ENCODE measurements at regions not wholly inside any gene's neighbourhood (a gene's known extent, or its start where the extent isn't known, plus 50 kb on each side); places are given as distances from the start of the nearest gene placed in this dataset.

GRCh38 chr7:155971180-155971770 lies 159.0 kb upstream of the SHH start:
- DNase-seq (ENCODE audit: low read depth), result no peak

GRCh38 chr7:155969192-155969929 lies 157.1 kb upstream of the SHH start:
- no peak for DNase-seq (ENCODE audit: low read depth)

GRCh38 chr7:155965010-155965409 lies 152.7 kb upstream of the SHH start:
- no peak for DNase-seq (ENCODE audit: low read depth)

GRCh38 chr7:155964543-155964942 lies 152.3 kb upstream of the SHH start:
- DNase-seq (ENCODE audit: low read depth), result no peak

DNA sequence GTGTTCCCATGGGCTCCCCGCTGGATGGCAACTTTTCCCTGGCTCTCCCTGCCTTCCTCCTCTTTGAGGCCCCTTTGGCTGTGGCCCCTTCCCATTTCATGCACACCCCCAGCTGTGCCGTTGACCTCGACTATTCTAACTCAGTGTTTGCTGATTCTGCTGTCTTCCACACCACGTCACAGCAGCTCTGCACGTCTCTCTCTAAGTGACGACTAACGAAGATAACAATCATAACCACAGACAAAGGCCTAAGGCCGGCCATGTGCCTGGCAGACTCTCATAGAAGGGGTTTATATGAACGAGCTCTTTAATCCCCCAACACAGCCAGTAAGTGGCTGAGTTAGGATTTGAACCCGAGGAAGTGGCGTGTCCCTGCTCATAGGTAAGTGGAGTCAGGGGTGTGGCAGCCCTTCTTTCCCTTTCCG lies 151.5 kb upstream of the SHH start:
- DNase-seq (ENCODE audit: low read depth), result no peak

DNA sequence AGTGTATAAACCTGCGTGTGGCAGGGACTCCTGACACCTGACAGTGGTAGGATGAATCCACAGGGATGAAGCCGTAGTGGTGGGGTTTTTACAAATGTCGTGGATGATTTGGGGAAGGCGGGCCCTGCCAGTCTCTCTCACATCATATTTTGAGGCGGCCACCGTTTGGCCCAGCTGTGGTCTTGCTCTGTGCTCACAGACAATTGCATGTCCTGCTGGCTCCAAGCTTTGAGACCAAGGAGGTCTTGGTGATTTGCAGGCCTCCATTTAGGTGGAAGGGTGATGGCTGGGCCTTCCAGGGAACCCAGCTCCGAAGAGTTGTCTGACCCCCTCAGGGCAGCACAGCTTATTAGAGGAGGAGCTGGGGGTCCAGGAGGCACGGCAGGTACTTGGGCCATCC lies 151.1 kb upstream of the SHH start:
- no peak for DNase-seq (ENCODE audit: low read depth)

- DNase-seq (ENCODE audit: low read depth), result no peak
Measured at GRCh38 chr7:155962968-155963300, 150.7 kb upstream of the SHH start.

DNA sequence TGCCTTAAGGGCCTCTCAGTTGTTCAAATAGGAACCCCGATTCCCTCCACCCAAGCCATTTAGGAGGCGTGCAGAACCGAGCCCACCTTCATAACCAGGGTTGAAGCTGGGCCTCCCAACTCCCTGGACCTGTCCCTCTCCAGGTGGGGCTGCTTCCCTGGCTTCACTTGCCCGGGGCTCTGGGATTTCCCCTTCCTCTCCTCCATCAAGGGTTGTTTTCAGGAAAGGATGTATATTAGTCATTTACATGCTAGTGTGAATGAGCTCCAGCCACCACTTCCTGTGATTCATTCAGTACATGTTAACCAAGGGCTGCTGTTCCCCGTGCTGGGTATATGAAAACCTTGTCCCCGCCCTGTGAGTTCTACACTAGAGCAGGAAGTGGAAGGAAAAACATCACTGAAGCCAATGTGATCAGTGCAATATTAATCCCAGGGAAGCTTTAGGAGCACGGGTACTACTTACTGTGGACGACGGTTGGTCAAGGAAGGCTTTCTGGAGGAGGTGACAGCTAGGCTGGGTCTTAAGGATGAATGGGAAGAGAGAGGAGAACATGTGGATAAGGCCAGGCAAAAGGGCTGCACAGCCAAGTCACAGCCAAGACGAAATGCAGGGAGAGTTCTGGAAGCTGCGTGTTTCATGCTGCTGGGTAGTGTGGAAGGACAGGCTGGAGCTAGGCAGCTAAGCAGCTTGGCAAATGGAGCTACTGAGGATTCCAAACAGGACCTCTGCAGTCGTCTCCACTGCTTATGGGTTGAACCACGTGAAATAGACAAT lies 150.1 kb upstream of the SHH start:
- DNase-seq (ENCODE audit: low read depth), result no peak

GRCh38 chr7:155961241-155962190 lies 149.3 kb upstream of the SHH start:
- DNase-seq (ENCODE audit: low read depth), result no peak

GRCh38 chr7:155959894-155960293 lies 147.6 kb upstream of the SHH start:
- DNase-seq (ENCODE audit: low read depth), result no peak

- DNase-seq (ENCODE audit: low read depth), result no peak
Measured at GRCh38 chr7:155956977-155957376, 144.7 kb upstream of the SHH start.

DNA sequence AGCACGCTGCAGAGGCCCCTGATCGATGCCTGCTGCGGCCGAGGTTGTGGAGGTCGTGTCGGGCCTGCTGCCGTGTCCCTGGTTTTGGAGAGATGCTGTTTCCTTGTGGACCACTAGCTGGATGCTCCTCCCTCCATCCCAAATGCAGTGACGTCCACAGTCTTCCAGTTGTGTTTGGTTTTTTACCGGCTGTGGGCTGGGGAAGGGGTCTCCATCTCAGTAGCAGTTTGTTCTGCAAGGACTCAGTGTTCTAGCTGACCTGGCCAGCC lies 143.0 kb upstream of the SHH start:
- DNase-seq (ENCODE audit: low read depth), result no peak

DNA sequence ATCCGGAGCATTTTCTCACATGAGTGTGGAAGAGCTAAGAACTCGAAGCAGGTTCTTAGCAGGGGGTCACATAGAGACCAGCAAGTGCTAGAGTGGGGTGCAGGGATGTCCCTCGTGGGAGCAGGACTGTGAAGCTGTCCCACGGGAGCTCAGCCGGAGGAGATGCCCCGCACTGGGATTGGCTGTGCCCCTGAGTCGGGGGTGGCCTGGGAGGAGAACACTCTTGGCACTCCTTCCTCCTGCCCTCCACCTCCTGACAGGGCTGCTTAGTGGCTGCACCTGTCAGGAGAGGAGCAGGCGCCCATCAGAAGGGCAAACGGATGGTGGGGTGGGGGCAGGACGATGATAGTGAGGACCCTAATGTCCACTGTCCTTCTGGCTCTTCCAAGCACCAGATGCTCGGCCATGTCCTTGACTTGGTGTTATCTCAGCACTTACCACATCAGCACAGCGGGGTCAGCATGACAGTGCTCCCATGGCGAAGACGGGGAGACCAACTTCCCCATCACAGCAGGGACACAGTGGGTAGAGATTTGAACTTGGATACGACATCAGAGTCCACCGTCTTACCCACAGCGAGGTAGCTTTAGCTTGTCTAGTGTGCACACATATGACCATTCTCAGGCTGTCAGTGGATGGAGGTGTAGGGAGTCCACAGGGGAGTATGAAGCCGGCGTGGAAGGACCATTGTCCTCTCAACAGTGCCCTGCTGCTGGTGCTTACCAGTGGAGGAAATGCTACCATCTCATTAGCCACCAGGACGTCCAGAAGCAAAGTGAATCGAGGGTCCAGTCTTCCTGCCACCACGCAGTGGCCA lies 142.5 kb upstream of the SHH start:
- DNase-seq (ENCODE audit: low read depth), result no peak

DNA sequence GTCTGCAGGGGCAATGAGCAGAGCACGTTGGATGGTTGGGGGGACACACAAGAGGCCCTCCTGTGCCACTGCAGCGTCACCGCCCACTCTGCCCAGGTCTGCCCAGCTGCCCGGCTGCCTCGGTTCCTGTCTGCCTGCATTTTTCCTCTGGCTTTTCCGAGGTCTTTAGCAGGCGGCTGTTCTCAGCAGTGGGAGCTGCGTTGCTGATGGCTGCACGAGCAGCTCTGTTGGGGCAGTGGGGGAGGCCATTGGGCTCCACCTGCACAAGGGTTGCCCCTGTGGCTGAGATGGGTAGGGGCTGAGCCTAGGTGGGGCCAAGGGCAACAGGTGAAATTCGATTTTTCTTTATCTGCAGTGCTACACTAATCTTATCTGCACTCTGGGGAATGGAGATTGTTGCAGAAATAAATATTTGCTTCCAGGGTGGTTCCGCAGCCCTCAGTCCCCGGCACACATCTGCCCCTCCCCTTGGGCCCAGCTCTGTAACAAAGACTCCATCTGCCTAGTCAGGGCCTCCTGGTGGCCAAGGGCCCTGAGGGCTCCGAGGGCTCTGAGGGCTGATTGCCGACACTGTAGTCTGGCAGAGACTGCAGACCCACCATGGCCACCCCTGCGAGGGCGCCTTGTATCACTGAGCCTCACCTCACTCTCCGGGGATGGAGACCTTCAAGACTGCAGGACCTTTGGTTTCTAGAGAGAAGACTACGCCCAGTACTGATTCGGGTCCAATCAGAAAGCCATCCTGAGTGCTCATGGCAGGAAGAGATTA lies 141.7 kb upstream of the SHH start:
- DNase-seq (ENCODE audit: low read depth), result no peak

GRCh38 chr7:155953501-155953778 lies 141.2 kb upstream of the SHH start:
- no peak for DNase-seq (ENCODE audit: low read depth)

- no peak for DNase-seq (ENCODE audit: low read depth)
Measured at GRCh38 chr7:155951554-155952158, 139.4 kb upstream of the SHH start.

- DNase-seq (ENCODE audit: low read depth), result no peak
Measured at GRCh38 chr7:155950898-155951553, 138.8 kb upstream of the SHH start.

GRCh38 chr7:155948845-155949244 lies 136.6 kb upstream of the SHH start:
- DNase-seq (ENCODE audit: low read depth), result no peak

GRCh38 chr7:155948423-155948822 lies 136.2 kb upstream of the SHH start:
- no peak for DNase-seq (ENCODE audit: low read depth)

- DNase-seq (ENCODE audit: low read depth), result no peak
Measured at GRCh38 chr7:155947051-155947450, 134.8 kb upstream of the SHH start.

All from stimulated activated CD8-positive, alpha-beta memory T cell treated with anti-CD3 and anti-CD28 coated beads, Interleukin-12 subunit alpha, Interleukin-12 subunit beta, amount 100 ng/mL, for 1 hour (primary cell).